HL-60 (cell line): ENCODE measurements at regions not wholly inside any gene's neighbourhood (a gene's known extent, or its start where the extent isn't known, plus 50 kb on each side); places are given as distances from the start of the nearest gene placed in this dataset.

Source experiments
- CTCF ChIP-seq: IDR thresholded peaks from one replicate; pipeline ENCODE4 v1.5.1; 2011; ENCODE audit warnings: low read length, control low read depth, inconsistent platforms; ENCODE audit not compliant: insufficient read depth
- POLR2AphosphoS5 ChIP-seq: IDR thresholded peaks from 2 replicates; pipeline ENCODE4 v1.6.1; 2012; ENCODE audit warnings: low read depth
- SPI1 ChIP-seq: IDR thresholded peaks from 2 replicates; pipeline ENCODE4 v1.6.1; 2012; ENCODE audit warnings: low read depth, mild to moderate bottlenecking, borderline replicate concordance

- no peak for TF ChIP-seq POLR2AphosphoS5
- TF ChIP-seq CTCF: no peak
- peak; percentile 76 for TF ChIP-seq SPI1
Measured at GRCh38 chr10:78892338-78893176, 176.2 kb upstream of the ZMIZ1 start.
